Ishikawa (cell line): ENCODE measurements at regions not wholly inside any gene's neighbourhood (a gene's known extent, or its start where the extent isn't known, plus 50 kb on each side); places are given as distances from the start of the nearest gene placed in this dataset.

Experiments used
- CEBPB ChIP-seq: IDR thresholded peaks from 2 replicates; pipeline ENCODE4 v1.6.1; 2012
- CREB1 ChIP-seq: IDR thresholded peaks from 2 replicates; pipeline ENCODE4 v1.6.1; 2012; ENCODE audit warnings: low read depth
- EGR1 ChIP-seq: IDR thresholded peaks from 2 replicates; pipeline ENCODE4 v1.6.1; 2012
- EP300 ChIP-seq: IDR thresholded peaks from 2 replicates; pipeline ENCODE4 v1.6.1; 2012; ENCODE audit warnings: borderline replicate concordance
- FOXM1 ChIP-seq: IDR thresholded peaks from 2 replicates; pipeline ENCODE4 v1.6.1; 2012; ENCODE audit warnings: low read depth, borderline replicate concordance
- NFIC ChIP-seq: IDR thresholded peaks from 2 replicates; pipeline ENCODE4 v1.6.1; 2012
- RAD21 ChIP-seq: IDR thresholded peaks from 2 replicates; pipeline ENCODE4 v1.6.1; 2012; ENCODE audit warnings: low read depth
- REST ChIP-seq: IDR thresholded peaks from 2 replicates; pipeline ENCODE4 v1.6.1; 2012; ENCODE audit warnings: low read depth, mild to moderate bottlenecking
- TAF1 ChIP-seq: IDR thresholded peaks from 2 replicates; pipeline ENCODE4 v1.6.1; 2012; ENCODE audit warnings: low read depth, mild to moderate bottlenecking
- TCF12 ChIP-seq: IDR thresholded peaks from 2 replicates; pipeline ENCODE4 v1.6.1; 2012; ENCODE audit warnings: low read depth
- TEAD4 ChIP-seq: IDR thresholded peaks from 2 replicates; pipeline ENCODE4 v1.6.1; 2012
- YY1 ChIP-seq: IDR thresholded peaks from 2 replicates; pipeline ENCODE4 v1.6.1; 2012; ENCODE audit warnings: low read depth
- ZBTB7A ChIP-seq: IDR thresholded peaks from 2 replicates; pipeline ENCODE4 v1.6.1; 2012; ENCODE audit warnings: low read depth
- TF ChIP-seq, protein P1 (sequence below): IDR thresholded peaks from 2 replicates; pipeline ENCODE4 v1.6.1; 2012
- TF ChIP-seq, protein P2 (sequence below): IDR thresholded peaks from 2 replicates; pipeline ENCODE4 v1.6.1; 2012

GRCh38 chr11:134665188-134665535, 253.1 kb upstream of the B3GAT1 start:
- TF ChIP-seq FOXM1 (no peak), CREB1 (no peak), TCF12 (no peak), EGR1 (no peak), TAF1 (no peak), YY1 (no peak), EP300 (no peak), CEBPB (no peak), NFIC (no peak), ZBTB7A (no peak), TEAD4 (no peak), RAD21 (no peak)
- TF ChIP-seq, protein P1, sequence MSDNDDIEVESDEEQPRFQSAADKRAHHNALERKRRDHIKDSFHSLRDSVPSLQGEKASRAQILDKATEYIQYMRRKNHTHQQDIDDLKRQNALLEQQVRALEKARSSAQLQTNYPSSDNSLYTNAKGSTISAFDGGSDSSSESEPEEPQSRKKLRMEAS = no peak
- TF ChIP-seq, protein P2, sequence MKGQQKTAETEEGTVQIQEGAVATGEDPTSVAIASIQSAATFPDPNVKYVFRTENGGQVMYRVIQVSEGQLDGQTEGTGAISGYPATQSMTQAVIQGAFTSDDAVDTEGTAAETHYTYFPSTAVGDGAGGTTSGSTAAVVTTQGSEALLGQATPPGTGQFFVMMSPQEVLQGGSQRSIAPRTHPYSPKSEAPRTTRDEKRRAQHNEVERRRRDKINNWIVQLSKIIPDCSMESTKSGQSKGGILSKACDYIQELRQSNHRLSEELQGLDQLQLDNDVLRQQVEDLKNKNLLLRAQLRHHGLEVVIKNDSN = no peak

DNA sequence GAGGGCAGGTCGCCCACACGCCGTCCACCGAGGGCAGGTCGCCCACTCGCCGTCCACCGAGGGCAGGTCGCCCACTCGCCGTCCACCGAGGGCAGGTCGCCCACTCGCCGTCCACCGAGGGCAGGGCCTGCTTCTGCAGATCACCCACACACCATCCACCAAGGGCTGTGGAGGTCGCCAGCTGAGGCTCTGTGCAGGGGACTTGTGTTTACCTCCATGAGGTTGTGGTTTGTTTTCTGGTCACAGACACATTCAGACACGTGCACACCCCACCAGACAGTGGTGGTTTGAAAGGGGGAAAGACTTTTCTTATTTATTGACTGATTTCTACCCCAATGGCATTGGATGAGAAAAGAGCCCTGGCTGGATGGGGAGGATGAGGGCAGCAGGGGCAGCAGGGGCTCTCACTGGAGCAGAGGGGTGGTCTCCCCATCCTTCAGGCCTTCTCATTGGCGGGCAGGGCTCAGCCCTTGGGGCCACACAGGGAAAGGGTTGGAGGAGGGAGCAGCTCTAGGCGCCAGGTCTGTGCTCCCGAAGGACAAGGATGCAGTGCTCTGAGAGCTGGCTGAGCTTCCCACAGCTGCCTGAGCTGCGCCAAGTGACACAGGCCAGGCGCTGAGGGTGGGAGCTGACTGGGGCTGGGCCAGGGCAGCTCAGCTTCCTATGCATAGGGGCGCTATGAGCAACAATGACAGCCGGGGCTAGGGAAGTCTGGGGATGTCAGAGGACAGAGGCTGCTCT, 252.6 kb upstream of the B3GAT1 start:
- no peak for TF ChIP-seq TCF12
- no peak for TF ChIP-seq NFIC
- TF ChIP-seq, protein P2 = no peak
- no peak for TF ChIP-seq FOXM1
- TF ChIP-seq ZBTB7A = no peak
- TF ChIP-seq EGR1 = no peak
- TF ChIP-seq TEAD4 = no peak
- no peak for TF ChIP-seq REST
- TF ChIP-seq EP300 = no peak
- TF ChIP-seq RAD21 = no peak

DNA sequence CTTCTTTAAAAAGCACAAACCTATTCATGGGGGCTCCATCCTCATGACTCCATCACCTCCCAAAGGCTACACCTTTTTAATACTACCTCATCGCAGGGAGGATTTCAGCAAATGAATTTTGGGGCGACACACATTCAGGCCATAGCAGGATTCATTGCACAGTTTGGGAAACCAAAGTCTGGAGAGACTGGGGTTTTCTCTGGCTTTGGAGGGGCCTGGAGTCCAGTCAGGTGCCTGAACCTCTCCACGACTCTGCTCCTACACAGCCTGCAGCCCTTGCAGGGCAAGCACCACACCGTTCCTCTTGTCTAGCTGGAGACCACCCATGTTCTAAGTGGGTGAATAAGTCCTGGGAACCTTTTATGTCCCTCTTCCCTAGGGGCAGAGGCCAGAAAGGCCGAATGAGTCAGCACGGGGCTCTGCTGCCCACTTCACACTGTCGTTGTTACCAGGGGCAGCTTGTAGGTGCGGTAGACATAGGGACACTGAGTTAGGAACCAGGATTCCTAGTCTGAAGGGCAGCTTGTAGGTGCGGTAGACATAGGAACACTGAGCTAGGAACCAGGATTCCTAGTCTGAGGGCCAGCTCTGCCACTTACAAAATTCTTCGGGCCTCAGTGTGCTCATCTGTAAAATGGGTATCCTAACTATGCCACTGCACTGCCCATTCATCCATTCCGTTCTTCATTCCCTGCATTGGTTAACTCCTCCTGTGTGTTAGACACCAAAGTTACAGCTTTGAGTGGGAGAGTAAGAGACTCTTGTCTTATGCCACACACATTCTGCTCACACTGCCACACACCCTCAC, 251.7 kb upstream of the B3GAT1 start:
- no peak for TF ChIP-seq EP300

GRCh38 chr11:134662629-134663360, 250.8 kb upstream of the B3GAT1 start:
- TF ChIP-seq, protein P2 = no peak
- TF ChIP-seq EP300 = no peak
- TF ChIP-seq YY1 = no peak
- no peak for TF ChIP-seq ZBTB7A
- TF ChIP-seq CEBPB = no peak
- TF ChIP-seq, protein P1 = no peak
- TF ChIP-seq TEAD4 = no peak
- no peak for TF ChIP-seq FOXM1
- no peak for TF ChIP-seq CREB1
- no peak for TF ChIP-seq EGR1
- TF ChIP-seq NFIC = no peak
- no peak for TF ChIP-seq RAD21
- no peak for TF ChIP-seq REST

DNA sequence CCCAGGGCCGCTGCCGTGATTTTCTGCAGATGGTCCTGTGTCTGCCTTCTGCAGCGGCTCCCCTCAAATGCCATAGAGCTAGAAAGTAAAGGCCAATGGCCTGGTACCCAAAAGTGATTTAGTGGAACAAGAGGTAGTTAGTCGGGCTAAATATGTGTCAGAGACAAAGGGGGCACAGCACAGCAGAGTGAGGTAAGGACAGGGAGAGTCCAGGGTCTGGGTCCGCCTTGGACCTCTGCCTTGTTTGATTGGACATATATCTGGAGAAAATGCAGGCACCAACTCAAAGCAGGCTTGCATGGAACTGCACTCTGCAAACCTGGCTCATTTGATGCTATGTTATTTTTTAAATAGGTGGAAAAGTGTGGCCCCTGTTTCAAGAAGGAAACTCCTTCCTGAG, 249.6 kb upstream of the B3GAT1 start:
- TF ChIP-seq REST (no peak), CEBPB (no peak), CREB1 (no peak)
- TF ChIP-seq, protein P1 = no peak
